Fibroblast of villous mesenchyme (primary cell): ENCODE measurements at regions not wholly inside any gene's neighbourhood (a gene's known extent, or its start where the extent isn't known, plus 50 kb on each side); places are given as distances from the start of the nearest gene placed in this dataset.
A peak's percentile ranks its signal among the peaks of the same experiment; 100 is the strongest.

Experiments
- DNase-seq: peaks from one replicate; pipeline ENCODE4 v3.0.0-alpha.2; 2010; ENCODE audit warnings: low read depth
- H3K4me3 ChIP-seq: 2 replicates; pipeline ENCODE4 v1.5.1; 2011; ENCODE audit warnings: low read depth, mild to moderate bottlenecking, low read length
- TF ChIP-seq, protein P1 (sequence below): IDR thresholded peaks from 2 replicates; pipeline ENCODE4 v1.5.1; 2012; ENCODE audit warnings: low read depth, mild to moderate bottlenecking, low read length; ENCODE audit not compliant: insufficient read depth

DNA sequence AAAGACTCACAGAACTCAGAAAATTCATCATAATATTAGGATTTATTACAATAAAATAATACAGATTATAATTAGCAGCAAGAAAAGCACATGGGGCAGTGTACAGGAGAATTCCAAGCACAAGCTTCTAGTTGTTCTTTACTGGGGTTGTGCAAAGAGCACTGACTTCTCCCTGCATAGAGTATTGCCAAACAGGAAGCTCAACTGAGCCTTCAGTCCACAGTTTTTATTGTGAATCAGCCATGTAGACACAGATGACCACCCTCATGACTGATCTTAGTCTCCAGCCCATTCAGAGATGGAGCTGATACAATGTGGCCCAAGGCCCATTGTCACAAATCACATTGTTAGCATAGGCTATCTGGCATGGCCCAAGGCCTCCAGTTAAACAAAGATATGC lies 798.9 kb downstream of the KCNA4 start:
- DNase-seq: no peak
- H3K4me3 ChIP-seq: no peak overlapping the region
- TF ChIP-seq, protein P1, sequence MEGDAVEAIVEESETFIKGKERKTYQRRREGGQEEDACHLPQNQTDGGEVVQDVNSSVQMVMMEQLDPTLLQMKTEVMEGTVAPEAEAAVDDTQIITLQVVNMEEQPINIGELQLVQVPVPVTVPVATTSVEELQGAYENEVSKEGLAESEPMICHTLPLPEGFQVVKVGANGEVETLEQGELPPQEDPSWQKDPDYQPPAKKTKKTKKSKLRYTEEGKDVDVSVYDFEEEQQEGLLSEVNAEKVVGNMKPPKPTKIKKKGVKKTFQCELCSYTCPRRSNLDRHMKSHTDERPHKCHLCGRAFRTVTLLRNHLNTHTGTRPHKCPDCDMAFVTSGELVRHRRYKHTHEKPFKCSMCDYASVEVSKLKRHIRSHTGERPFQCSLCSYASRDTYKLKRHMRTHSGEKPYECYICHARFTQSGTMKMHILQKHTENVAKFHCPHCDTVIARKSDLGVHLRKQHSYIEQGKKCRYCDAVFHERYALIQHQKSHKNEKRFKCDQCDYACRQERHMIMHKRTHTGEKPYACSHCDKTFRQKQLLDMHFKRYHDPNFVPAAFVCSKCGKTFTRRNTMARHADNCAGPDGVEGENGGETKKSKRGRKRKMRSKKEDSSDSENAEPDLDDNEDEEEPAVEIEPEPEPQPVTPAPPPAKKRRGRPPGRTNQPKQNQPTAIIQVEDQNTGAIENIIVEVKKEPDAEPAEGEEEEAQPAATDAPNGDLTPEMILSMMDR: no peak

DNA sequence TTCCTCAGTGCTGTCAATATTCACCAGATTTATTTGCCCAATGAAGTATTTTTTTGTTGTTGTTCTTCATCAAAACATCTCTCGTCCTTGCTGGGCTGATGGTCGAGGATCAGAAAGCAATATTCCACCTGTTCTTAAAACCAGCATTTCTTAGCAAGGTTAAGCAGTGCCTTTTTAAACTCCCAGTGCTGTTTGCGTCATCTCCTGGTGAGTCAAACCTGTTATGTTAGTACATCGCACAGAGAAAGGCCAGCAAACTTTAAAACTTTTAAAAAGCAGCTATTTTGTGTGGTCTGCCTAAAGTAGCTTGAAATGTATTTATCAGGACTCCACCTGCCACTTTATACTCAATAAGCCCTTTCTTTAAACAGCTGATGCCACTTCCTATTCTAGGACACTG lies 802.0 kb downstream of the KCNA4 start:
- no peak overlapping the region for H3K4me3 ChIP-seq
- peak; percentile 16 for DNase-seq
- TF ChIP-seq, protein P1: no peak

DNA sequence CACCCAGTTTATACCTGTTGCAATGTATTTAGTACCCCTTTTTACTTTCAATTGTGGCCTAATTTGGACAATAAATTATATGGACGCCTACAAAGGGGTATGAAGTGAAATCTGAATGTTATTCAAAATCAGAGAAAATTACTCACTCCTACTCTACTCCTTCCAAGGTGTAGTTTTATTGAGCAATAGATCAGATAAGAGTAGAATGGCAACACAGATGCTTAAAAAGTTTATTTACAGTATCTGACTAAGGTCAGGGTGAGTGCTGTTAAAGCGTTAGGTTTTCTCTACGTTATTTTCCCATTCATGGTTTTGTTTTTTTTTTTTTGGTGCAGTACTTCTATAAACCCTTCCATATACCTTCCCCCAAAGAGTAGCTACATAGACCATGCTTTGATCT lies 805.6 kb downstream of the KCNA4 start:
- TF ChIP-seq, protein P1: no peak
- no peak overlapping the region for H3K4me3 ChIP-seq
- no peak for DNase-seq

DNA sequence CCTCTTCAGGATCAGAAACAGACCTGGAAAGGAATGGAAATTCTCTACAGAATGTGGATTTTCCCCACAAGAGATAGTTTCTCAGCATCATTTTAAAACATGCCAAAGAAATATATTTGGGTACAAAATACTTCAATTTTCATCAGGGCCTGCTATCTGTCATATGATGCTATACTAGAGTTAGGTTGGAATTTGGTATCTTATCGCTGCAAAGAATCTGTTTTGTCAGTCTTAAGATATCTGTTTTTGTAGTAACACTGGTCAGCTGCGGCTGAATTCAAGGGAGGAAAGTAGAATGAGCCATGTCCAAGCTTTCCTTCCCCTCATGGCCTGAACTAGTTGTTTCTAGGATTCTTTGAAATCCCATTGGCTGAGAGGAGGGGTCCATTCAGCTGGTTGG lies 806.4 kb downstream of the KCNA4 start:
- no peak overlapping the region for H3K4me3 ChIP-seq
- TF ChIP-seq, protein P1: no peak

DNA sequence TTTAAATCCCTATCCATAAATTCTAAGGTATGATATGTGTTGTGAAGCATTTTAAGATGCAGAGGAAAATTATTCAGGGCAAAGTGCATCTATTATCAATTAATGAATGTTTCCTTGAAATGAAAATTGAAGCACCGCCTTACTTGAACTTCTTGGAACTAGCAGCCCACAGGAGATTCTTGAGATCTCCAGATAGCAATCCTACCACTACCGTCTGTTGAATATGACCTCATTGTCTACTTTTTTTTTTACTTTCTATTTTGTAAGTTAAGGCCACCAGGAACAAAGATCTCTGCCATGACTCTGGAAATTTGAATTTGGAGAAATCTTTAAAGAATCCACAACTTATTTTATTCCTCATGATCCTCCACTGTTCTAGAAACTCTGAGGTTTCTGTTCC lies 808.7 kb downstream of the KCNA4 start:
- TF ChIP-seq, protein P1: no peak
- no peak overlapping the region for H3K4me3 ChIP-seq
- DNase-seq: peak; percentile 48

More for the DNA sequence above, 806.4 kb downstream of the KCNA4 start:
- no peak for DNase-seq

DNA sequence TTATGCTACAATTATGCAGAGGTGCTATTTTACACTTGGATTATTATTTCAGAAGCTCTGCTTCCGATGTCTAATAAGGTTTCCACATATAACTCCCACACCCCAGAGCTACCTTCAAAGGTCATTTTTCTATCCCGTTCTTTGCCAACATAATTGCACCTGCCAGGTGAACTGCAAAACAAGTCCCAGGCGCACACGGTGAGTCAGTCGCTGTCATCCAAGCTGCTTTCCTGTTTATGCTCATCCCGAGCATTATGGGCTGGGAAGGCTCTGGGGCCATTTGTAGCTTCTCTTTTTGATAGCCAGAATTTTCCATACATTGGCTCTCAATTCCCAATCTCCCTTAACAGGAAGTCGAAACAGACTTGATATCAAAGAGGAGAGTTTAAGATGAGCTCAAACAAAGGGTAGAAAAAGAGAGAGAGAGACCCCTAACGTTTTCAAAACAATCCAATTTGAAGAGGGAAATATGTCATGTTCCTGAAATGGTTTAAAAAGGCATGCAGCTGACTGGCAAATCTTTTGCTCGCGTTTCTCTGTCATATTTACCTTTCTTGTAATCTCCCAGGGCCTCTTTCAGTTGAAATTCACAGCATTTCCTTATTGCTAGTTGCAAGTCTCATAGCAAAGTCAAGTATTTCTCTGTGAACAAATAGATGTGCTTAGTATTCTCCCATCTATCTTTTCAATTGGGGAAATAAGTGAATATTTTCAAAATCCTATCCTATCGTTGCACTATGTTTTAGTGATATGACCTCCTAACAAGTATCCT lies 815.9 kb downstream of the KCNA4 start:
- H3K4me3 ChIP-seq: no peak overlapping the region
- DNase-seq: no peak
- TF ChIP-seq, protein P1: no peak

DNA sequence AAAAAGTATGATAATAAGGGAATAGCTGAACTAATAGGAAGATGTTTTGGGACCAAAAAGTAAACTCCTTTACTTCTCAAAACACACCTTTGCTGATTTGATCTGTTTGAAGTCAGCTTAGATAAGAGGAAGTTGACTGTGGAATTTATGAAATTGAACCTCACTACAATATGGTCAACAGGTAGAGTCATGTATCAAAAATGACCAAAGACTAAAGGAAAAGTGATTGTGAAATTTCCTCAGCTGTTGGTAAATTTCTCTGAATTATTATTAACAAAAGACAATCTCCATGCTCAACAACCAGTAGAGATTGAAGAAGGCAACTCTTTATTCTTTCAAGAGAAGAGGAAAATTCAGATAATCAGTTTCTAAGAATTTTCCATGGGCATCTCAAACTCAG lies 826.5 kb downstream of the KCNA4 start:
- H3K4me3 ChIP-seq: no peak overlapping the region
- TF ChIP-seq, protein P1: no peak
- DNase-seq: no peak
